GM23338 (cell line): ENCODE measurements at regions not wholly inside any gene's neighbourhood (a gene's known extent, or its start where the extent isn't known, plus 50 kb on each side); places are given as distances from the start of the nearest gene placed in this dataset.

Experiments used
- CREB1 ChIP-seq: fragments of 250-450 bp; sonication (Bioruptor Pico); IDR thresholded peaks from 2 replicates; pipeline ENCODE4 v1.5.0; 2020; ENCODE audit warnings: low read depth, mild to moderate bottlenecking, moderate library complexity
- EZH2phosphoT487 ChIP-seq: fragments of 200-600 bp; sonication (generic); IDR thresholded peaks from one replicate; pipeline ENCODE4 v1.8.1; 2018; ENCODE audit warnings: antibody characterized with exemption; ENCODE audit not compliant: unreplicated experiment
- POLR2AphosphoS5 ChIP-seq: IDR thresholded peaks from 2 replicates; pipeline ENCODE4 v1.6.1; 2016; ENCODE audit warnings: antibody characterized with exemption, low read depth
- REST ChIP-seq: IDR thresholded peaks from one replicate; pipeline ENCODE4 v1.6.1; 2018; ENCODE audit warnings: antibody characterized with exemption; ENCODE audit not compliant: unreplicated experiment
- ZNF462 ChIP-seq: fragments of 250-450 bp; sonication (Bioruptor Pico); IDR thresholded peaks from 2 replicates; pipeline ENCODE4 v1.5.0; 2020; ENCODE audit warnings: mild to moderate bottlenecking, moderate library complexity

GRCh38 chr5:99765011-99765410 is 770.2 kb upstream of the FAM174A start (continued):
- TF ChIP-seq ZNF462 (CRISPR knock-in tag) (no peak), CREB1 (CRISPR knock-in tag) (no peak), EZH2phosphoT487 (no peak), REST (no peak), POLR2AphosphoS5 (no peak)
